HG03565 (cell line): ENCODE measurements at regions not wholly inside any gene's neighbourhood (a gene's known extent, or its start where the extent isn't known, plus 50 kb on each side); places are given as distances from the start of the nearest gene placed in this dataset.

Experiments
- ATAC-seq: cut with Tn5 transposase; IDR thresholded peaks from one replicate; pipeline ENCODE4 v1.9.1; 2021; ENCODE audit warnings: mild to moderate bottlenecking, moderate library complexity; ENCODE audit not compliant: unreplicated experiment

DNA sequence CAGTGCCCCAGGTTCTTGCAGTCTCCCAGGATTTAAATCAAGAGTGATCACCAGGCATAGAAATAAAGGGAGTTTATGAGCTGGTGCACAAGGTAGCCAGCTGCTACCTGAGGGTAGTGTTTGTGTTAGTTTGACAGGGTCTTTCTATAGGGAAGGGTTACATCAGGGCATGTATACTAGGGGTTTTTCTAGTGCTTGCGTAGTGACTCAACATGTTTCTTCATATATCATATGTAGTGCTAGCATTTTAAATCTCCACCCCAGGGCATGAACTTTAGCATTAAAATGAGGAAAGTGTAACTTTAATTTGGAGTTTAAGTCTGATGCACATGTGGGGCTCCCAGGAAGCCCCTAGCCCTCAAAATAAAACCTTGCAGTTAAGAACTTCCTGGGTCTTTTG is 86.5 kb upstream of the TNR start:
- no peak for ATAC-seq

DNA sequence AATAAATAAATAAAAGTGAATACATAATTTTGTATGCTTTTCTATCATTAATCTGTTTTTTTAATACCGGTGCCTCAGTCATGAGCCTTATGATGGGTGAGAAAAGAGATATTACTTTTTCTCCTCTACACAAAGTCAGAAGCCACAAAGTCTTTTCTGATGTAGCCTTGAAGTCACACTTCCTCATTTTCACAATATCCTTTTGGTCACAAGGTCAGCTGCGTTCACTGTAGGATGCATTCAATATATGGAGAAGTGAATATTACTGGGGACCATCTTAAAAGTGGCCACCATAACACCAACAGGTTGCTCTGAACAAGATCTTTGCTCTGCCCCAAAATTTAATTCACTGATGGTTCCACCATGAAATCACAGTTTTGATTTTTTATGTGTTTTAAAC is 83.3 kb upstream of the TNR start:
- ATAC-seq = peak; percentile 64

DNA sequence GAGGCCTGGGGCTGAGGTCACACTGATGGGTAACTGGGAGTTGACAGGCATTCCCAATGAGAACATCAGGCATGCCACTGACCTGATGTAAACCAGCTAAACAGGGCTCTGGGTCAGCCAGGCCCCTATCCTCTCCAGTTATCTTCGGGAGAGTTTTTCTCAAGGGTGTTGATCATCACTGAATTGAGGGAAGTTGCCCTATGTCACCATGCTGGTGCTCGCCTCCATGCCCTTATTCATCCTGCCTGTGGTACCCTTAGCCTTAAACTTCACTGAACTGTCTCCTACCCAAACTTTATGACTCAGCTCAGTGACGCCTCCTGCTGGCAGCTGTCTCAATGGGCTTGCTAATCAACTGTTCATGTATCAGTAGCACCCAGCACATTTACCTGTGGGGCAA is 80.7 kb upstream of the TNR start:
- ATAC-seq = no peak

DNA sequence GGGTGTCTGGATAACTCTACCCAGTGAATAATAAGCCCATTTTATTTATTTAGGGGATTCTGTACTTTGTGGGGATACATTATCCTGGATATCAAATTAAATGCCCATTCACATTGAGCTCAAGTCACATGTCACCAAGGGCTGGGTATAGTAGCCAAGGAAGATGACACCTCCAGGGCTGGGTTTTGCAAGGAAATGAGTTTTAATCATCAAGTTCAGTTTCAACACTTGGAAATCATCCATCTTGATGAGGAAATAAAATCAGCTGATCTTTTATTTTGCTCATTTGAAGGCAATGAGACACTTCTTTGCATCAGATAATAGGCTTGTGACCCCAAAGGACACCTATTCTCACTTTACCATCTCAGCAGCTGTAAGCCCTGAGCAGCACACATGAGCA is 80.0 kb upstream of the TNR start:
- ATAC-seq = no peak

DNA sequence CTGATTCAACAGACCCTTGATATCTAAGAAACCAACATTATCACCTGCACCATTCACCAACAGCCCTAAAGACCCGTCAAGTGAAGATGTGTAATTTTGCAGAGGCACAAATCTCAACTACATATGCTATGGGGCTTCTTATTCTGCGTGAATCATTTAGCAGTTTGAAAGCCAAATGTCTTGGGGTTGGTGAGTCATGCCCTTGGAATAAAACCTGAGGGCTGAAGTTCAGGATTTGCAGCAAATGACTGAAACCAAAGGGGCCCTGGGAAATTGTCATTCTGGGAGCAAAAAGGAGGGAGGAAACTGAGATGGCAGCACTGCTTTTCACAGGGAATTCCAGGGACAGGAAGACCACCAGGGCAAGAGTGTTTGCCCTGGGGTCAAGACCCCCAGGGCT is 79.2 kb upstream of the TNR start:
- no peak for ATAC-seq

DNA sequence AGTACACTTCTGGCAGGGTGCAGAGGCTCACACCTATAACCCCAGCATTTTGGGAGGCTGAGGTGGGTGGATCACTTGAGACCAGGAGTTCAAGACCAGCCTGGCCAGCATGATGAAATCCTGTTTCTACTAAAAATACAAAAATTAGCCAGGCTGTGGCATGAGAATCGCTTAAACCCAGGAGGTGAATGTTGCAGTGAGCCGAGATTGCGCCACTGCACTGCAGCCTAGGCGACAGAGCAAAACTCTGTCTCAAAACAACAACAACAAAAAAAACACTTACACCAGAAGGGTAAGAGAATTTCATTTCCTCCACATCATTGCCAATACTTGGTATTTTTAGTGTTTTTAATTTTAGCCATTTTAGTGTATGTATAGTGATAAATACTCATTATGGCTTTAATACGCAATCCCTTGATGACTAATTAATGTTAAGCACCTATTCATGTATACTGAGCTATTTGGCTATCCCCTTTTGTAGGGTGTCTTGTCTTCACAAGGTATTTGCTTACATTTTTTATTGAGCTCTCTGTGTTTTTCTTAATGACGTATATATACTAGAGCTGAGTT is 77.1 kb upstream of the TNR start:
- no peak for ATAC-seq

DNA sequence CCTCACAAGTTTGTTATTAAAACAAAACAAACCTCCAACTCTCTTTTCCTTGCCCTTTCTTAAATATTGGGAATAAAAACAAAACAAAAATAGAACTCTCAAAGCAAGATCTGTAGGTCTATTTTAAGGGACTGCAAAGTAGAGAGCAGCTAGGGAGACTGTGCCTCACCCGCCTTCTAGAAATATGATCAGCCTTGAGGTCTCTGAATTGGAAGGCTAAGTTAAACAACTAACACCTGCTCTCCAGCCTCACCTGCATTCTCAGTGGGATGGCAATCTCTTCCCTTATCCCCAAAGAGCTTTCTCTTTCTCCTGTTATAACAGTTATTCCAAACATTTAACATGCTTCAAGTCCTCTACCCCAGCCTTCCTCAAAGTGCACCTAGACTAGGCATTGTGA is 75.5 kb upstream of the TNR start:
- ATAC-seq = no peak

DNA sequence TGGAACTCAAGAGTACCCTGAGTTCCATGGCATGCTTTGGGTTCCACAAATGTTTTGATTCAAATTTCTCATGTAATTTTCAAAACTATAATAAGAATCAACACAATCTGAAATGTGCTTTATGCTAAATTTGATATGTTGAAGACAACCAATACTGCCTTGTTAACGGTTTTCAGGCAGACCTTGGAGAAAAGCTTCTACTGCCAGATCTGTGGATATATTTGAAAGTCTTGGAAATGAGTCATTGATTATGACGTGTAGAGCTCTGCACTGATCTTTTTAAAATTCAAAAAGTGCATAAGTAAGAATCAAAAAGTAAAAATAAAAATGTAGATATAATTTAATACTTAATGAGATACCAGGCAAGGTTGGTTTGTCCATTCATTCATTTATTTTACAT is 74.0 kb upstream of the TNR start:
- no peak for ATAC-seq

DNA sequence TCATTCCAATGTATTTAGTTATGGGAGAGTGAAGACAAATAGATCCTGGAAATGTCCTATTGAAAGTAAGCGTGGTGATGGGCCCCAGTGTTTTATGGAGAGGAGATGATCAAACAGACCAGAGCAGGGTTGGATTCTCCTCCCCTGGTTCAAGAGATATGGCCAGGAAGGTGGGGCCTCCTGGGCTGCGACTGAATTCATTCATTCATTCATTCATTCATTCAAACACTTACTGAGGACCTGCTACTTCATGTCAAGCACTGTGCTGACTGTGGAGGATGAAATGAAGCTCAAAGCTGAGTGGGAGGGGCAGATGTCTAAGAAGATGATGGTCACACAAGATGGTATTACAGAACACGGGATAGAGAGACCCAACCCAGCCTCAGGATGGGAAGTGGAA is 71.5 kb upstream of the TNR start:
- ATAC-seq = no peak

DNA sequence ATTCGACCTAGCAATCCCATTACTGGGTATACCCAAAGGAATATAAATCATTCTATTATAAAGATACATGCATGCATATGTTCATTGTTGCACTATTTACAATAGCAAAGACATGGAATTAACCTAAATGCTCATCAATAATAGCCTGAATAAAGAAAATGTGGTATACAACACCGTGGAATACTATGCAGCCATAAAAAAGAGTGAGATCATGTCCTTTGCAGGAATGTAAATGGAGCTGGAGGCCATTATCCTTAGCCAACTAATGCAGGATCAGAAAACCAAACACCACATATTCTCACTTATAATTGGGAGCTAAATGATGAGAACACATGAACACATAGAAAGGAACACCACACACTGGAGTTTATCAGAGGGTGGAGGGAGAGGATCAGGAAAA is 69.5 kb upstream of the TNR start:
- no peak for ATAC-seq

DNA sequence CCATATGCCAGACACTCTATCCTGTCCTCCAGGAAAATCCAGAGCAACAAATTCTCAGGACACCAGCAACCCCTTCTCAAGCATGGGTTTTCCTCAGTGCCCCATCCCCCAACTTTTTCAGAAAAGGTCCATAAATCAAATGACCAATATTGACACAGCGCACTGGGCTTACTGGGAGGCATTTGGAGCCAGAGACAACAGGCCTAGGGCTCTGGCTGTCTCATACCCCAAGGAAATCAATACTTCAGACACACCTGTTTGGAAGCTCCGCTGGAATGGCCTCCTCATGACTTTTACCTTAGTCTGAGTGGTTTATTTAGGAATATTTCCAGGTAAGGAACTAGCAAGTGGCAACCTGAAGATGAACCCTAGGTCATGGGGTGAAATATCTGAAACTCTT is 66.9 kb upstream of the TNR start:
- ATAC-seq = no peak

DNA sequence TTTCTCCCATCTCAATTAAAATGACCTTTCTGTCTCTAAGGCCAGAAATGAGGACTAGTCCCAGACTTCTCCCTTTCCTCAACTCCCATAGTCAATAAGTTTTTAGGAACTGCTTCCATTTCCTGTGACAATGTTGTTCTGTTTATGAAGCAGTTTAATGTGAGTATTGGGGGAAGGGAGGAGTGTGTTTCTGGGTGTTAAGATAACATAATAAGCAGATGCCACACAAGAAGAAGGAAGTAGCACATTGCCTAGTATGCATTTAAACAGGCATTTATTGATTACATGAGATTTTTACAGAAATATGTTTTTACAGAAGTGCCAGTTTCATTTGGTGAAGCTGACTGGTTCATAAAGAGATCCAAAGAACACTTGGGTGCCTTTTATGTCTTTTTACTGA is 65.6 kb upstream of the TNR start:
- no peak for ATAC-seq

DNA sequence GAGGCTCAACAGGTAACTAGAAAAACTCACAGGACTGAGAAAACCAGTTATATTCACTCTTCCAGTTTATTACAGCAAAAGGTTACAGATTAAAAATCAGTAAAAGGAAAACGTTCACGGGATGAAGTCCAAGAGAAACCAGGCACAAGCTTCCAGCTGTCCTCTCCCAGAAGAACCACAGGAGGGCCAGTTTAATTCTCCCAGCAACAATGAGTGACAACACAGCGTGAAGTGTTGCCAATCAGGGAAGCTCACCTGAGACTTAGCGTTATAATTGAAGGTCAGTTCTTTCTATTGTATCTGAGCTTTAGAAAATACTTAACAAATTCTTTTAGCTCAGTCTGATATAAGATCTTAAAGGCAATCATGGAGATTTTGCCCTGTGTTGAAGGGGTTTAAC is 65.2 kb upstream of the TNR start:
- no peak for ATAC-seq

DNA sequence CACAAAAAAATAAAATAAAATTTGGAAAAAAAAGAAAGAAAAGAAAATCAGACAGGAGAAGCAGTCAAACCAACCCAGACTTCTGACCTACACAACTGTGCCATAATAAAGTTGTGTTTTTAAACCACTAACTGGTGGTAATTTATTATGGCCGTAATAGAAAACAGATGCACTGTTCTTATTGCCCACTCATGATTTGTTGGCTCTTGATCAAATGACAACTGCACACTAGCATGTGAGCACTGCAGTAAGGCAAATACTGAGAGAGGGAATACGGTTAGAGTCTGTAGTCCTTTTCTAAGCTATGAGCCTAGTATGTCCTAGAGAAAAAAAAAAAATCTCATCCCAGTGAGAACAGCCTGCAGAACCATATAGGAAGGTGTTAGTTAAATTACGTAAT is 61.2 kb upstream of the TNR start:
- ATAC-seq = no peak

DNA sequence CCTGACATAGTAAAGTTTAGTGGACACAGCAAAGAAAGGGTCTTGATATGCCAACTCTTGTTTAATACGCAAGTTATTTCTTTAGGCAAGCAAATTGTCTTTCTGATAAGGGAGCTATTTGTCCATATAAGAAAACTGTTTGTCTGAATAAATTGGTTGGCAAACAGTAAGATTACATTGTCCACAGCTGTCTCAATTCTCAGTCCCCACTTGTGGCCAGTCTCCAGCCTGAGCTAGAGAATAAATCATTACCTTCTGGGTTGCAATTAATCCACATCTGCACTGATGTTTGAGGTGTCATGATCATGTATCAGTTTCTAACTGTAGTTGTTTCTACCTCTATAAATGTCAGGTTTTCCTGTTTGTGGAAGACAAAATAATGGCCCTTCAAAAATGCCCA is 60.0 kb upstream of the TNR start:
- ATAC-seq = no peak

DNA sequence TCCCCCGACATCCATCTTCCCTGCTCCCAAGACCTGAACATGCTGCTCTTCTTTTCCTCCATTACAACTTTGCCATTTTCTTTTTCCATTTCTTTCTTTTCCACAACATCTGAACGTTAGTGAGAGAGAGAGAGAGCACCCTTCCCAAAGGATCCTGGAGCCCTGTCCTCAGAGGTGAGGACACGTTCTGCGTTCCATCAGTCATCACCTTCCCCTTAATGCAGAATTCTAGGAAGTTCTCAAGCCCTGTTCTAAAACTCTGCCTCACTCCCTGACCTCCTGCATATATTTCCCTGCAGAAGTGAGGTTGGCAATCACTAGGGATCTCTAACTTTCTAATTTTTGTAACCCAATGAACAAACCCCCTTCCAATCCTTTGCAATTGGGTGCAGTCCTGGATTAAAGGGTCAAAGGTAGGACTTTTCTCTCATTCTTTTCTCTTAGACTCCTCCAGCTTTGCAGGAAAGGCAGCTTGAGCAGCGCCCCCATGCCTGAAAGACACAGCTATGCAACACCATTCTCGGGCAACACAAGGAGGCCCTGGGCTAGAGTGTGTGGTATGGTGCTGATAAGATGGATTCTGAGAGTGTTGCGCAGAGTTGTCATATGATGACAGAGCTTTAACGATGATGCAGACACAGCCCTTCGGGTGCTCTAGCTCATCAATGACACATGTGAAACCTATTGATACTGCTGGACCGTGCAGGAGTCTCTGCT is 59.2 kb upstream of the TNR start:
- ATAC-seq = no peak

DNA sequence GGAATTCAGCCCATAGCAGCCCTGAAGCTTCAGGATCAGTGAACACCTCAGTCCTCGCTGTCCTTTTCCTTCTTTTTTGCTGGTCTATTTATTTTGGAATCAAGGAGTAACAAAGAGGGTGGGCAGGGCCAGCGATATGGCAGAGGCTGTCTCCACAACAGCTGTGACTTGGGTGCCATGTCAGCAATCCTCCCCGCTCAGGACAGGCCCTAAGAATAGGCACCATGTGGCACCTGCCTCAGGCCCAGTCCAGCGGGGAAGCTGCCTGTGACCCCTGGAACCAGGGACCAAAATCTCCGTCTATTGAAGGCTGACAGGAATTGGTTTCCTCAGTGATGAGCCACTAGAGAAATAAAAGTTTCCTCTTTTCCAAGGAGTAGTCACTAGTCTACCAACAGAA is 58.6 kb upstream of the TNR start:
- ATAC-seq = no peak

DNA sequence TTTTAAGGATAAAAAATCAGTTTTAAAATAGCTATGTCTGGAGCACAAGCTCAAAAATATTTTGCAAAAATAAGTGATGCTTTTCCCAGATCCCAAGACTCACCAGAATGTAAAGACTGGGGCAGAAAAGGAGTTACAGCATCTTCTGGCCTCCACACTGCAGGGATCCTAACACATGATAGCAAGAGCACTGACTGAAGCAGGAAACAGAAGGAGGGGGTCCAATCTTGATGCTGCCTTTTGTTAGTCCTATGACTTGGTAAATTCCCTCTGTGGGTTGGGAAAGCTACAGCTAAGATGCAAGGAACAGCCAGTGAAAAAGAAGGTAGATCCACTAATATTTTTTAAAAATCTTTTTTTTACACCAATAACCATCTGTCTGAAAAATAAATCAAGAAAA is 54.2 kb upstream of the TNR start:
- no peak for ATAC-seq

DNA sequence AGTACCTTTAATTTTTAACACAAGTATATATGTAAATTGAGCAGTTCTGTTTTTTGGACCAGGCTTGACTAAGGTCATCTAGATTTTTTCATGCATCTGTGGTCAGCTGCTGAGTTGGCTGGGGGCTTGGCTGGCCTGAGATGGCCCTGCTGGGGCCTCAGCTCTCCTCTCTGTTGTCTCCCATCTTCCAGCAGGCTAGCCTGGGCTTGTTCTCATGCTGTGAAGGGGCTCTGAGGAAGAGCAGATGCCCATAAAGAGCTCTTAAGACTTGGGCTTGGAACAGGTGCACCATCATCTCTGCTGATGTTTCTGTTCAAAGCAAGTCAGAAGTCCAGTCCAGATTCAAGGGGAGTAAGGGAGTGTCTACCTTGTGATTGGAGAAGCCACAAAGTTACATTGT is 51.2 kb upstream of the TNR start:
- ATAC-seq = no peak

DNA sequence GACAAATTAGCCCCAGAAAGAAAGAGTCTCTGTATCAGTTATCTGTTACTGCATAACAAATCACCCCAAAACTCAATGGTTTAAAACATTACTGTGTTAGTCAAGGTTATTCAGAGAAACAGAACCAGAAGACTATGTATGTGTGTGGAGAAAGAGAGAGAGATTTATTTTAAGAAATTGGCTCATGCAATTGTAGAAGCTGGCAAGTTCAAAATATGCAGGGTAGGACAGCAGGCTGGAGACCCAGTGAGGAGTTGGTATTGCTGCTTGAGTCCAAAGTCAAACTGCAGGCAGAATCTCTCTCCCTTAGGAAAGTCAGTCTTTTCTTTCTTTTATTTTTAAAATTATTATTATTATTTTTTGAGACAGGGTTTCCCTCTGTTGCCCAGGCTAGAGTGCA is 50.2 kb upstream of the TNR start:
- ATAC-seq = no peak
